ENCODE measurements at regions not wholly inside any gene's neighbourhood (a gene's known extent, or its start where the extent isn't known, plus 50 kb on each side); places are given as distances from the start of the nearest gene placed in this dataset.

DNA sequence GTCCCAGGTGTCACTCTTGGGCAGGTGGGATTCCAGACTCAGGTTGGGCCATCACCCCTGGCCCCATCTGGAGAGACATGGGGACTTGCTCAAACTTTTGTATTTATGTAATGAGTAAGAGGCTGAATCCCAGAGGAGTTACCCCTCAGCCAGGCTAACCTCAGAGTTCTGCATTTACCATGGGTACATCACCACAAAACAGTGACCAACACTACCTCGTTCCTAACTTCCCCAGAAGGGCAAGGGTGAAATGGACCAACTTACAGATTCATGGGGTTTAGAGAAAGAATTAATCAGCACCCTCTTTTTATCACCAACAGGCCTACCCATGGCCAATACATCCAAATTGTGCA, 259.9 kb upstream of the MARCKS start:
- ATAC-seq (replicated peaks; ENCODE audit: extremely low read depth, poor library complexity, severe bottlenecking) (no peak), DNase-seq (ENCODE audit: low spot score in 2 of 2) (no peak)
- H3K36me3 Mint-ChIP-seq (ENCODE audit: insufficient read depth): no peaks in the 10 kb centered on the region
- H3K4me1 Mint-ChIP-seq: no peaks in the 10 kb centered on the region
- H3K4me3 Mint-ChIP-seq: no peak overlapping the region
- H3K9me3 Mint-ChIP-seq: no peaks in the 10 kb centered on the region
- H3K27me3 Mint-ChIP-seq: no peaks in the 10 kb centered on the region
- no peak overlapping the region for H3K27ac Mint-ChIP-seq (ENCODE audit: low read depth)

DNA sequence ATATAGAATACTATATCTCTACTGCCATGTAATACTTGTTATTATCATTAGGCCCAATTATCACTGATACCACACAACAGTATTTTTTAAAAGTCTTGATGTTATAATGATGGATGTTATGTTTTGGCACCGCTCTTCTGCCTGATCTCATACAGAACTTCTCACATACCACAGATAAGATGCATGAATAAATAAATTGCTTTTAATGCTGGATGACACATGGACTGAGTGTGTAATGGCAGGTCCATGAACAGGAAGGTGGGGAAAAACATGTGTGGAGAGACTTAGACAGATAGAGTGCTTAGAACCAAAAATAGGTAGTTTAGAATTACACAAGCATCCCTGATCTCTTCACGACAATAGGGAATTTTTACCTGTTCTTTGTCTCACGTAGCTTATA, 258.4 kb upstream of the MARCKS start:
- ATAC-seq (replicated peaks; ENCODE audit: extremely low read depth, poor library complexity, severe bottlenecking): no peak
- no peak overlapping the region for H3K4me3 Mint-ChIP-seq
- no peaks in the 10 kb centered on the region for H3K27me3 Mint-ChIP-seq
- no peaks in the 10 kb centered on the region for H3K4me1 Mint-ChIP-seq
- no peak for DNase-seq (ENCODE audit: low spot score in 2 of 2)
- H3K36me3 Mint-ChIP-seq (ENCODE audit: insufficient read depth): no peaks in the 10 kb centered on the region
- H3K27ac Mint-ChIP-seq (ENCODE audit: low read depth): no peak overlapping the region
- no peaks in the 10 kb centered on the region for H3K9me3 Mint-ChIP-seq

GRCh38 chr6:113599444-113599843, 257.7 kb upstream of the MARCKS start:
- no peak for ATAC-seq (replicated peaks; ENCODE audit: extremely low read depth, poor library complexity, severe bottlenecking)
- H3K9me3 Mint-ChIP-seq: no peaks in the 10 kb centered on the region
- no peak overlapping the region for H3K27ac Mint-ChIP-seq (ENCODE audit: low read depth)
- no peak overlapping the region for H3K4me3 Mint-ChIP-seq
- H3K4me1 Mint-ChIP-seq: no peaks in the 10 kb centered on the region
- DNase-seq (ENCODE audit: low spot score in 2 of 2): no peak
- no peaks in the 10 kb centered on the region for H3K36me3 Mint-ChIP-seq (ENCODE audit: insufficient read depth)
- H3K27me3 Mint-ChIP-seq: no peaks in the 10 kb centered on the region

DNA sequence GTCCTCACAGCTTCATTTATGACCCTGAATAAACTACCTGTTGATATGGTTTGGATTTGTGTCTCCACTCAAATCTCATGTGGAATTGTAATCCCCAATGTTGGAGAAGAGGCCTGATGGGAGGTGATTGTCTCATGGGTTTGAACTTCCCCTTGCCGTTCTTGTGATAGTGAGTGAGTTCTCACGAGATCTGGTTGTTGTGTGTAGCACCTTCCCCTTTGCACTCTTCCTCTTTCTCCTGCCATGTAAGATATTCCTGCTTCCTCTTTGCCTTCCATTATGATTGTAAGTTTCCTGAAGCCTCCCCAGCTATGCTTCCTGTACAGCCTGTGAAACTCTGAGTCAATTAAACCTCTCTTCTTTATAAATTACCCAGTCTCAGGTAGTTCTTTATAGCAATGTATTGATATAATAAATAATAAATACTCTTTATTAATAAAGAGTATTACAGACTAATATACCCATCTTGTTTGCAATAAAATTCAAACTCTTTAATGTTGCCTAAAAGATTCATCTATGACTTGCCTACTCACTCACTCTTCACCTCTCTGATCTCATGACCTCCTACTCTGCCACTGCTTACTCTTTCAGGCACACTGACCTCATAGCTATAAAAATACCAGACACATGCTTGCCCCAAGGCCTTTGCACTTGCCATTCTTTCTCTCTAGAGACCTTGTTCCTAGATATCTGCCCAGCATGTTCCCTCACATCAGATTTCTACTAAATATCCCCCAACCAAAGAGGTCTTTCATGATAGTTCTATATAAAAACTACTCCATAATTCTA, 256.4 kb upstream of the MARCKS start:
- no peak overlapping the region for H3K4me3 Mint-ChIP-seq
- DNase-seq (ENCODE audit: low spot score in 2 of 2) (no peak), ATAC-seq (replicated peaks; ENCODE audit: extremely low read depth, poor library complexity, severe bottlenecking) (no peak)
- H3K9me3 Mint-ChIP-seq: no peaks in the 10 kb centered on the region
- H3K27me3 Mint-ChIP-seq: no peaks in the 10 kb centered on the region
- no peaks in the 10 kb centered on the region for H3K36me3 Mint-ChIP-seq (ENCODE audit: insufficient read depth)
- no peak overlapping the region for H3K27ac Mint-ChIP-seq (ENCODE audit: low read depth)
- no peaks in the 10 kb centered on the region for H3K4me1 Mint-ChIP-seq

DNA sequence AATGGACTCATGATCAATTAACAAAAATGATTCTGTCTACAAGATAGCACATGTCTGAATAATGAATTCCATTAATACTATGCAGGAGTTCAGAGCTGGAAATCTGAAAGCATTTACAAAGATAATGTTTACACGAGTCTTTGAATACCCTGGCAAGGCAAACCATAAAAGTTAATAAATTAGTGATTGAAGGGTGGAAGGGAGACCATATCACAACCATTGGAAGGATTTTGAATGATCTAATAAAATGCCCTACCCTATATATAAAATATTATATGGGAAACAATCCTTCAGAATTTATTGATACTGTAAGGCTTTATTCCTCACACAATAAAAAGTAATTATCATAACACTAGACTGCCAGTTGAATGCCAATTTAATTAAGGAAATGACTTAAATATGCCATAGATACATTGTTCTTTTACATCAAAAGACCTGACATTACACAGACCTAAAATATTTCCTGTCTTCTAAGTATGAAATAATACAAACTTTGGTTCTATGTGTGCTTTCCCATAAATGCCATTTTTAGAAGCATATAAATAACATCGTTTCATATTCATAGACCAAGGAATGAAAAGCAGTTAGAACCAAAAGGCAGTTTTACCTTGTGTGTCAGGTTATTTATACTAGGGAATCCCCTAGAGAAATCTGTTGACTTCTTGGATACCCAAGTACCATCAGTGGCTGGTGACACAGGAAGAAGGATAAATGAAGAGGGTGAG, 249.2 kb upstream of the MARCKS start:
- Mint-ChIP-seq H3K27ac (ENCODE audit: low read depth) (no peak overlapping the region), H3K36me3 (ENCODE audit: insufficient read depth) (no peaks in the 10 kb centered on the region), H3K9me3 (peaks cover 7% of the 10 kb centered on the region), H3K4me1 (no peaks in the 10 kb centered on the region), H3K4me3 (no peak overlapping the region), H3K27me3 (no peaks in the 10 kb centered on the region)
- DNase-seq (ENCODE audit: low spot score in 2 of 2): no peak
- ATAC-seq (replicated peaks; ENCODE audit: extremely low read depth, poor library complexity, severe bottlenecking): no peak

GRCh38 chr6:113610377-113610988, 246.7 kb upstream of the MARCKS start:
- H3K27ac Mint-ChIP-seq (ENCODE audit: low read depth): no peak overlapping the region
- H3K36me3 Mint-ChIP-seq (ENCODE audit: insufficient read depth): no peaks in the 10 kb centered on the region

GRCh38 chr6:113616701-113617274, 240.4 kb upstream of the MARCKS start:
- H3K27ac Mint-ChIP-seq (ENCODE audit: low read depth): no peak overlapping the region

More at GRCh38 chr6:113610377-113610988, 246.7 kb upstream of the MARCKS start:
- no peak for DNase-seq (ENCODE audit: low spot score in 2 of 2)
- no peak for ATAC-seq (replicated peaks; ENCODE audit: extremely low read depth, poor library complexity, severe bottlenecking)
- peaks cover 19% of the 10 kb centered on the region for H3K9me3 Mint-ChIP-seq
- H3K4me1 Mint-ChIP-seq: peaks cover 5% of the 10 kb centered on the region
- no peaks in the 10 kb centered on the region for H3K27me3 Mint-ChIP-seq
- H3K4me3 Mint-ChIP-seq: no peak overlapping the region

DNA sequence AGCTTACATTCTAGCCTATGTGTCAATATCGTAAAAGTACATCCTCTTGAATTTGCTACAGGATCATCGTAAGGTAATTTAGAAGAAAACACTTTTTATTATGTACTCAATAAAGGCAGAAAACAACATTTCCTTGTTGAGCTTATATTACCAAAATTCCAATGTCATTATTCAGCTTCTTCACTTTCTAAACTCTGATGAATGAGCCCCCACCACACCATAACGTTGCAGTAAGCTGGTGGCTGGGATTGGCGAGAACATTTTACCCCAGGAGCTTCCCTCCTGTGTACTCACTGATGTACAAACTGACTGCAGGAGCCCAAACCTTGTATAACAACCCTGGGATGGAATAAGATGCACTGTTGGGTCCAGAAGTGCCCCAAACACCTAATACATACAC, 238.1 kb upstream of the MARCKS start:
- Mint-ChIP-seq H3K9me3 (peaks cover 4% of the 10 kb centered on the region), H3K27me3 (no peaks in the 10 kb centered on the region), H3K4me3 (no peak overlapping the region), H3K36me3 (ENCODE audit: insufficient read depth) (no peaks in the 10 kb centered on the region), H3K27ac (ENCODE audit: low read depth) (no peak overlapping the region), H3K4me1 (peaks cover 2% of the 10 kb centered on the region)
- no peak for ATAC-seq (replicated peaks; ENCODE audit: extremely low read depth, poor library complexity, severe bottlenecking)
- DNase-seq (ENCODE audit: low spot score in 2 of 2): no peak

More at GRCh38 chr6:113616701-113617274, 240.4 kb upstream of the MARCKS start:
- Mint-ChIP-seq H3K4me3 (no peak overlapping the region), H3K4me1 (peaks cover 5% of the 10 kb centered on the region), H3K36me3 (ENCODE audit: insufficient read depth) (no peaks in the 10 kb centered on the region), H3K9me3 (peaks cover 19% of the 10 kb centered on the region), H3K27me3 (no peaks in the 10 kb centered on the region)
- ATAC-seq (replicated peaks; ENCODE audit: extremely low read depth, poor library complexity, severe bottlenecking) (no peak), DNase-seq (ENCODE audit: low spot score in 2 of 2) (no peak)

- DNase-seq (ENCODE audit: low spot score in 2 of 2) (no peak), ATAC-seq (replicated peaks; ENCODE audit: extremely low read depth, poor library complexity, severe bottlenecking) (no peak)
- no peaks in the 10 kb centered on the region for H3K4me1 Mint-ChIP-seq
- H3K27ac Mint-ChIP-seq (ENCODE audit: low read depth): no peak overlapping the region
- H3K9me3 Mint-ChIP-seq: no peaks in the 10 kb centered on the region
- H3K4me3 Mint-ChIP-seq: no peak overlapping the region
- H3K27me3 Mint-ChIP-seq: no peaks in the 10 kb centered on the region
- H3K36me3 Mint-ChIP-seq (ENCODE audit: insufficient read depth): no peaks in the 10 kb centered on the region
Observed at GRCh38 chr6:113620386-113620785, 236.8 kb upstream of the MARCKS start.

DNA sequence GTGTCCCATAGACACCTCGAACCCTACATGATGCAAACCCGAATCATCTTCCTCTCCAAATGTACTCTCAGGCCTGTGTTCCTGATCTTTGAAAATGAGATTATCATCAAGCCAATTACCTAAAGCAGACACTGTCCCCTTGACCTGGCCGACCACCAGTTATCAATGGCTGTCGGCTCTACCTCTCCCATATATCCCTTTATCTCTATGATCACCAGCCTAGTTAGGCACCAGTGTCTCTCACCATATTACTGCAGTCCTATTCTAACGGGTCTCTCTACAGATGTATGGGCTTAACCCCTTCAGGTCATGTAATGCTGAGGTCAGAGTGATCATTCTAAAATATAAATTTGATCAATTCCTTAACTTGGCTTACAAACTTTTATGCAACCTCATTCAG, 234.9 kb upstream of the MARCKS start:
- no peak overlapping the region for H3K27ac Mint-ChIP-seq (ENCODE audit: low read depth)
- no peak overlapping the region for H3K4me3 Mint-ChIP-seq
- DNase-seq (ENCODE audit: low spot score in 2 of 2): no peak
- H3K9me3 Mint-ChIP-seq: no peaks in the 10 kb centered on the region
- no peak for ATAC-seq (replicated peaks; ENCODE audit: extremely low read depth, poor library complexity, severe bottlenecking)
- H3K27me3 Mint-ChIP-seq: no peaks in the 10 kb centered on the region
- H3K4me1 Mint-ChIP-seq: peaks cover 4% of the 10 kb centered on the region
- no peaks in the 10 kb centered on the region for H3K36me3 Mint-ChIP-seq (ENCODE audit: insufficient read depth)

DNA sequence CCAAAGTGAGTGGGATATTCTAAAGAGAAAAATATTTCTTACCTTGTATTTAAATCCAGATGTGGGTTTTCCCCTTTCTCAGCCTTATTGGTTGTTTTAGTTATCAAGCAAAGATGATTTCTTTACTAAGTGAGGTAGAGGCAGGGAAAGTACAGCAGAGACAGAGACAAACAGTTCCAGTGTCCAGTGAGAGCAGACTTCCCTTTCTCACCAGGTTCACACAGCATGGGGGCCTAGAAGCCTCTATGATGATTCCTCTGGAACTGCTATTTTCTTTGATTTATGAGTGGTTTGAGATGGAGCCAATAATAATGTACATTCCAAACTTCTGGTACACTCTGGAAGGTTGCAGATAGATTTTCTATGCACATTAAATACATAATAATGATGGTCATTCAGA, 234.0 kb upstream of the MARCKS start:
- Mint-ChIP-seq H3K9me3 (no peaks in the 10 kb centered on the region), H3K27ac (ENCODE audit: low read depth) (no peak overlapping the region), H3K4me1 (peaks cover 7% of the 10 kb centered on the region), H3K27me3 (no peaks in the 10 kb centered on the region), H3K4me3 (no peak overlapping the region), H3K36me3 (ENCODE audit: insufficient read depth) (no peaks in the 10 kb centered on the region)
- no peak for DNase-seq (ENCODE audit: low spot score in 2 of 2)
- no peak for ATAC-seq (replicated peaks; ENCODE audit: extremely low read depth, poor library complexity, severe bottlenecking)

DNA sequence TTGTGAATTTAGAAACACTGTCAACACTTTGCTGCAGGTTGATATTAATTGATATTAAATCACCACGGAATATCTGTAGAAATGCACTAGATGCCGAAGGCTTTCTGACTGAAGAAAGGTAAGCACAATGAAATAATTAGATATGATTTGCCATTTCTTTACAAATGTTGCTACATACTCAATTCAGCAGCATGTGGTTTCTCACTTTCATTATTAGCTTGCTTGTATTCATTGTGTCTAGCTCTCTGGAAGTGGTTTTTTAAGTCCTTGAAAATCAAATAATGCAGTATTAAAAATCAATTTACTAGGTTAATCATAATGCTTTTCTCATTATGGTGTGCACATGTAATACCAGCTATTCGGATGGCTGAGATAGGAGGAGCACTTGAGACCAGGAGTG, 231.3 kb upstream of the MARCKS start:
- ATAC-seq (replicated peaks; ENCODE audit: extremely low read depth, poor library complexity, severe bottlenecking) (no peak), DNase-seq (ENCODE audit: low spot score in 2 of 2) (no peak)
- no peaks in the 10 kb centered on the region for H3K9me3 Mint-ChIP-seq
- no peak overlapping the region for H3K4me3 Mint-ChIP-seq
- H3K27me3 Mint-ChIP-seq: no peaks in the 10 kb centered on the region
- no peaks in the 10 kb centered on the region for H3K36me3 Mint-ChIP-seq (ENCODE audit: insufficient read depth)
- H3K4me1 Mint-ChIP-seq: peaks cover 15% of the 10 kb centered on the region
- H3K27ac Mint-ChIP-seq (ENCODE audit: low read depth): no peak overlapping the region

Data from central memory CD8-positive, alpha-beta T cell (primary cell).